ENCODE measurements at regions not wholly inside any gene's neighbourhood (a gene's known extent, or its start where the extent isn't known, plus 50 kb on each side); places are given as distances from the start of the nearest gene placed in this dataset.

GRCh38 chr15:70493787-70494516 lies 269.4 kb downstream of the UACA start:
- H4K20me1 ChIP-seq (ENCODE audit: insufficient read depth), result no peaks in the 10 kb centered on the region
- no peak overlapping the region for H3K9ac ChIP-seq (ENCODE audit: low read length)
- TF ChIP-seq MXI1 (conservative IDR thresholded peaks at IDR 0.05; ENCODE audit: poor library complexity, severe bottlenecking) (no peak), EP300 (conservative IDR thresholded peaks at IDR 0.05; ENCODE audit: poor library complexity, severe bottlenecking) (no peak), EZH2 (IDR thresholded peaks at IDR 0.05; ENCODE audit: borderline replicate concordance, insufficient read depth, low read length, poor library complexity, severe bottlenecking) (no peak), SMC3 (conservative IDR thresholded peaks at IDR 0.05; ENCODE audit: poor library complexity) (no peak), TAF1 (IDR thresholded peaks at IDR 0.05; ENCODE audit: low read depth) (no peak), RAD21 (conservative IDR thresholded peaks at IDR 0.05) (no peak), POLR2AphosphoS5 (IDR thresholded peaks at IDR 0.05) (no peak), CTCF (IDR thresholded peaks at IDR 0.05; ENCODE audit: poor library complexity, severe bottlenecking) (no peak)
- TF ChIP-seq, protein P1, sequence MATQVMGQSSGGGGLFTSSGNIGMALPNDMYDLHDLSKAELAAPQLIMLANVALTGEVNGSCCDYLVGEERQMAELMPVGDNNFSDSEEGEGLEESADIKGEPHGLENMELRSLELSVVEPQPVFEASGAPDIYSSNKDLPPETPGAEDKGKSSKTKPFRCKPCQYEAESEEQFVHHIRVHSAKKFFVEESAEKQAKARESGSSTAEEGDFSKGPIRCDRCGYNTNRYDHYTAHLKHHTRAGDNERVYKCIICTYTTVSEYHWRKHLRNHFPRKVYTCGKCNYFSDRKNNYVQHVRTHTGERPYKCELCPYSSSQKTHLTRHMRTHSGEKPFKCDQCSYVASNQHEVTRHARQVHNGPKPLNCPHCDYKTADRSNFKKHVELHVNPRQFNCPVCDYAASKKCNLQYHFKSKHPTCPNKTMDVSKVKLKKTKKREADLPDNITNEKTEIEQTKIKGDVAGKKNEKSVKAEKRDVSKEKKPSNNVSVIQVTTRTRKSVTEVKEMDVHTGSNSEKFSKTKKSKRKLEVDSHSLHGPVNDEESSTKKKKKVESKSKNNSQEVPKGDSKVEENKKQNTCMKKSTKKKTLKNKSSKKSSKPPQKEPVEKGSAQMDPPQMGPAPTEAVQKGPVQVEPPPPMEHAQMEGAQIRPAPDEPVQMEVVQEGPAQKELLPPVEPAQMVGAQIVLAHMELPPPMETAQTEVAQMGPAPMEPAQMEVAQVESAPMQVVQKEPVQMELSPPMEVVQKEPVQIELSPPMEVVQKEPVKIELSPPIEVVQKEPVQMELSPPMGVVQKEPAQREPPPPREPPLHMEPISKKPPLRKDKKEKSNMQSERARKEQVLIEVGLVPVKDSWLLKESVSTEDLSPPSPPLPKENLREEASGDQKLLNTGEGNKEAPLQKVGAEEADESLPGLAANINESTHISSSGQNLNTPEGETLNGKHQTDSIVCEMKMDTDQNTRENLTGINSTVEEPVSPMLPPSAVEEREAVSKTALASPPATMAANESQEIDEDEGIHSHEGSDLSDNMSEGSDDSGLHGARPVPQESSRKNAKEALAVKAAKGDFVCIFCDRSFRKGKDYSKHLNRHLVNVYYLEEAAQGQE (IDR thresholded peaks at IDR 0.05; ENCODE audit: borderline replicate concordance), result no peak
- H3K27ac ChIP-seq (ENCODE audit: low read length), result no peak overlapping the region
- H3K9me3 ChIP-seq (ENCODE audit: low read length), result no peaks in the 10 kb centered on the region
- H3K4me3 ChIP-seq (ENCODE audit: low read length), result no peak overlapping the region
- H3K79me2 ChIP-seq (replicated peaks; ENCODE audit: insufficient read depth, low read length), result no peaks in the 10 kb centered on the region
- H3F3A ChIP-seq (ENCODE audit: insufficient read depth, low read length, poor library complexity, severe bottlenecking), result no peaks in the 10 kb centered on the region
- no peaks in the 10 kb centered on the region for H3K9me2 ChIP-seq (ENCODE audit: insufficient read depth, low read length)
- no peak overlapping the region for H3K4me2 ChIP-seq (ENCODE audit: low read length)
- H2AFZ ChIP-seq (ENCODE audit: low read depth, low read length), result no peak overlapping the region
- no peaks in the 10 kb centered on the region for H3K36me3 ChIP-seq (ENCODE audit: insufficient read depth, low read length)
- H3K27me3 ChIP-seq (ENCODE audit: insufficient read depth, low read depth, low read length), result no peaks in the 10 kb centered on the region

GRCh38 chr15:70493376-70493775 lies 270.0 kb downstream of the UACA start:
- H3K9me3 ChIP-seq (ENCODE audit: low read length), result no peaks in the 10 kb centered on the region
- H3K4me3 ChIP-seq (ENCODE audit: low read length), result no peak overlapping the region
- no peak overlapping the region for H2AFZ ChIP-seq (ENCODE audit: low read depth, low read length)
- no peaks in the 10 kb centered on the region for H3K79me2 ChIP-seq (replicated peaks; ENCODE audit: insufficient read depth, low read length)
- TF ChIP-seq, protein P1 (IDR thresholded peaks at IDR 0.05; ENCODE audit: borderline replicate concordance), result no peak
- TF ChIP-seq TAF1 (IDR thresholded peaks at IDR 0.05; ENCODE audit: low read depth) (no peak), POLR2AphosphoS5 (IDR thresholded peaks at IDR 0.05) (no peak), EZH2 (IDR thresholded peaks at IDR 0.05; ENCODE audit: borderline replicate concordance, insufficient read depth, low read length, poor library complexity, severe bottlenecking) (no peak), SMC3 (conservative IDR thresholded peaks at IDR 0.05; ENCODE audit: poor library complexity) (no peak), RAD21 (conservative IDR thresholded peaks at IDR 0.05) (no peak), MXI1 (conservative IDR thresholded peaks at IDR 0.05; ENCODE audit: poor library complexity, severe bottlenecking) (no peak), CTCF (IDR thresholded peaks at IDR 0.05; ENCODE audit: poor library complexity, severe bottlenecking) (no peak)
- H3K9me2 ChIP-seq (ENCODE audit: insufficient read depth, low read length), result no peaks in the 10 kb centered on the region
- no peaks in the 10 kb centered on the region for H3K36me3 ChIP-seq (ENCODE audit: insufficient read depth, low read length)
- H3K27ac ChIP-seq (ENCODE audit: low read length), result no peak overlapping the region
- H4K20me1 ChIP-seq (ENCODE audit: insufficient read depth), result no peaks in the 10 kb centered on the region
- H3F3A ChIP-seq (ENCODE audit: insufficient read depth, low read length, poor library complexity, severe bottlenecking), result no peaks in the 10 kb centered on the region
- no peak overlapping the region for H3K9ac ChIP-seq (ENCODE audit: low read length)
- no peak overlapping the region for H3K4me2 ChIP-seq (ENCODE audit: low read length)
- no peaks in the 10 kb centered on the region for H3K27me3 ChIP-seq (ENCODE audit: insufficient read depth, low read depth, low read length)

Data from neural cell (in vitro differentiated cells).